H9 (cell line): ENCODE measurements at regions not wholly inside any gene's neighbourhood (a gene's known extent, or its start where the extent isn't known, plus 50 kb on each side); places are given as distances from the start of the nearest gene placed in this dataset.

Experiments used
- DNase-seq: peaks from one replicate; pipeline ENCODE4 v3.0.0-alpha.2; 2017
- H2AFZ ChIP-seq: one replicate; pipeline ENCODE4 v1.6.1; 2013; ENCODE audit warnings: mild to moderate bottlenecking, low read length, control low read depth, moderate library complexity
- H2AK5ac ChIP-seq: 2 replicates; pipeline ENCODE4 v1.6.1; 2013; ENCODE audit warnings: low read length, control low read depth, mixed read lengths; ENCODE audit not compliant: insufficient read length
- H2BK120ac ChIP-seq: one replicate; pipeline ENCODE4 v1.6.1; 2013; ENCODE audit warnings: low read depth, mild to moderate bottlenecking, low read length, control low read depth, inconsistent platforms; ENCODE audit not compliant: poor library complexity, severe bottlenecking
- H2BK12ac ChIP-seq: 2 replicates; pipeline ENCODE4 v1.6.1; 2013; ENCODE audit warnings: low read length, control low read depth, mixed read lengths, low read depth; ENCODE audit not compliant: insufficient read length
- H2BK15ac ChIP-seq: 2 replicates; pipeline ENCODE4 v1.6.1; 2013; ENCODE audit warnings: low read depth, low read length, control low read depth
- H2BK20ac ChIP-seq: one replicate; pipeline ENCODE4 v1.6.1; 2013; ENCODE audit warnings: low read depth, mild to moderate bottlenecking, low read length, control low read depth, inconsistent platforms; ENCODE audit not compliant: poor library complexity, severe bottlenecking
- H2BK5ac ChIP-seq: 2 replicates; pipeline ENCODE4 v1.6.1; 2013; ENCODE audit warnings: low read length, control low read depth, mixed read lengths; ENCODE audit not compliant: insufficient read length
- H3K14ac ChIP-seq: 2 replicates; pipeline ENCODE4 v1.6.1; 2013; ENCODE audit warnings: low read length, control low read depth; ENCODE audit not compliant: insufficient read depth
- H3K18ac ChIP-seq: 2 replicates; pipeline ENCODE4 v1.6.1; 2013; ENCODE audit warnings: low read depth, mild to moderate bottlenecking, mixed read lengths, low read length, control low read depth; ENCODE audit not compliant: insufficient read length
- H3K23ac ChIP-seq: 2 replicates; pipeline ENCODE4 v1.6.1; 2013; ENCODE audit warnings: low read length, control low read depth, mixed read lengths, low read depth; ENCODE audit not compliant: insufficient read length
- H3K23me2 ChIP-seq: 2 replicates; pipeline ENCODE4 v1.6.1; 2013; ENCODE audit warnings: low read depth, mild to moderate bottlenecking, mixed read lengths, low read length, control low read depth; ENCODE audit not compliant: insufficient read length, poor library complexity, severe bottlenecking
- H3K27ac ChIP-seq: 2 replicates; pipeline ENCODE4 v1.5.1; 2013; ENCODE audit warnings: low read length, control low read depth, mixed read lengths, low read depth; ENCODE audit not compliant: insufficient read length
- H3K27me3 ChIP-seq: 2 replicates; pipeline ENCODE4 v1.6.1; 2013; ENCODE audit warnings: low read length, control low read depth, inconsistent platforms; ENCODE audit not compliant: insufficient read depth
- H3K4ac ChIP-seq: 2 replicates; pipeline ENCODE4 v1.6.1; 2013; ENCODE audit warnings: low read depth, mild to moderate bottlenecking, control low read depth, inconsistent platforms, low read length, moderate library complexity
- H3K4me1 ChIP-seq: 2 replicates; pipeline ENCODE4 v1.6.1; 2013; ENCODE audit warnings: low read length, control low read depth, inconsistent platforms; ENCODE audit not compliant: insufficient read depth
- H3K4me2 ChIP-seq: 2 replicates; pipeline ENCODE4 v1.6.1; 2013; ENCODE audit warnings: low read length, control low read depth, mixed read lengths; ENCODE audit not compliant: insufficient read length, insufficient read depth
- H3K56ac ChIP-seq: 2 replicates; pipeline ENCODE4 v1.6.1; 2013; ENCODE audit warnings: low read depth, mild to moderate bottlenecking, mixed read lengths, low read length, control low read depth; ENCODE audit not compliant: insufficient read length
- H3K79me1 ChIP-seq: 2 replicates; pipeline ENCODE4 v1.6.1; 2013; ENCODE audit warnings: low read depth, mild to moderate bottlenecking, moderate library complexity, low read length, control low read depth, inconsistent platforms; ENCODE audit not compliant: insufficient read depth, poor library complexity, severe bottlenecking
- H3K79me2 ChIP-seq: 2 replicates; pipeline ENCODE4 v1.6.1; 2013; ENCODE audit warnings: low read length, control low read depth, inconsistent platforms; ENCODE audit not compliant: insufficient read depth
- H3K9ac ChIP-seq: 2 replicates; pipeline ENCODE4 v1.6.1; 2013; ENCODE audit warnings: low read length, control low read depth, mixed read lengths; ENCODE audit not compliant: insufficient read length; ENCODE audit errors: extremely low read depth
- H3K9me3 ChIP-seq: one replicate; pipeline ENCODE4 v1.6.1; 2013; ENCODE audit warnings: low read depth, low read length, inconsistent platforms; ENCODE audit not compliant: control insufficient read depth
- H3T11ph ChIP-seq: one replicate; pipeline ENCODE4 v1.6.1; 2013; ENCODE audit warnings: mild to moderate bottlenecking, low read length, control low read depth, inconsistent platforms
- H4K20me1 ChIP-seq: one replicate; pipeline ENCODE4 v1.6.1; 2013; ENCODE audit not compliant: control insufficient read depth, insufficient read length, insufficient read depth
- H4K5ac ChIP-seq: 2 replicates; pipeline ENCODE4 v1.6.1; 2013; ENCODE audit warnings: low read depth, mild to moderate bottlenecking, mixed read lengths, low read length, control low read depth; ENCODE audit not compliant: insufficient read length
- H4K8ac ChIP-seq: replicated peaks from 2 replicates; pipeline ENCODE4 v1.6.1; 2013; ENCODE audit warnings: low read length, control low read depth, mixed read lengths, low read depth; ENCODE audit not compliant: insufficient read length
- H4K91ac ChIP-seq: 2 replicates; pipeline ENCODE4 v1.6.1; 2013; ENCODE audit warnings: low read depth, mild to moderate bottlenecking, moderate library complexity, mixed read lengths, low read length, control low read depth; ENCODE audit not compliant: insufficient read length
- H3K27ac Mint-ChIP-seq, 3 experiments: 2 replicates in 2 of 3; 3 replicates in 1 of 3; pipeline ENCODE4 v1.8.0; 2020 to 2021; ENCODE audit warnings: mixed read lengths in 3 of 3, mild to moderate bottlenecking in 1 of 3, moderate library complexity in 1 of 3
- H3K27me3 Mint-ChIP-seq: 2 replicates; pipeline ENCODE4 v1.8.0; 2021; ENCODE audit warnings: low read depth, mild to moderate bottlenecking, moderate library complexity, mixed read lengths
- H3K36me3 Mint-ChIP-seq, 3 experiments: 2 replicates in 2 of 3; 3 replicates in 1 of 3; pipeline ENCODE4 v1.8.0; 2020 to 2021; ENCODE audit warnings: low read depth in 3 of 3, mixed read lengths in 3 of 3; ENCODE audit not compliant: insufficient read depth in 1 of 3
- H3K4me1 Mint-ChIP-seq, 2 experiments: 2 replicates each; pipeline ENCODE4 v1.8.0; 2020; ENCODE audit warnings: mixed read lengths in 2 of 2
- H3K4me3 Mint-ChIP-seq, 2 experiments: 2 replicates in 1 of 2; 3 replicates in 1 of 2; pipeline ENCODE4 v1.8.0; 2020 to 2021; ENCODE audit warnings: mild to moderate bottlenecking in 2 of 2, mixed read lengths in 2 of 2, moderate library complexity in 1 of 2
- H3K9me3 Mint-ChIP-seq, 2 experiments: 2 replicates in 1 of 2; 3 replicates in 1 of 2; pipeline ENCODE4 v1.8.0; 2020; ENCODE audit warnings: mild to moderate bottlenecking in 2 of 2, mixed read lengths in 2 of 2, moderate library complexity in 1 of 2
- WGBS: extraction: QIAGEN DNeasy Blood & Tissue Kit; methylation state at CpG from one replicate; pipeline ENCODE4 v1.1.7; 2013; ENCODE audit warnings: missing lambda C conversion rate, low lambda C conversion rate, mixed read lengths; ENCODE audit not compliant: insufficient read length; ENCODE audit errors: extremely low coverage; 5-methylcytosine and 5-hydroxymethylcytosine counted together
- TF ChIP-seq, protein P1 (sequence below): fragments of 200-600 bp; sonication (generic); conservative IDR thresholded peaks from 3 replicates; pipeline ENCODE4 v1.8.0; 2021; ENCODE audit warnings: antibody characterized with exemption, mild to moderate bottlenecking

DNA sequence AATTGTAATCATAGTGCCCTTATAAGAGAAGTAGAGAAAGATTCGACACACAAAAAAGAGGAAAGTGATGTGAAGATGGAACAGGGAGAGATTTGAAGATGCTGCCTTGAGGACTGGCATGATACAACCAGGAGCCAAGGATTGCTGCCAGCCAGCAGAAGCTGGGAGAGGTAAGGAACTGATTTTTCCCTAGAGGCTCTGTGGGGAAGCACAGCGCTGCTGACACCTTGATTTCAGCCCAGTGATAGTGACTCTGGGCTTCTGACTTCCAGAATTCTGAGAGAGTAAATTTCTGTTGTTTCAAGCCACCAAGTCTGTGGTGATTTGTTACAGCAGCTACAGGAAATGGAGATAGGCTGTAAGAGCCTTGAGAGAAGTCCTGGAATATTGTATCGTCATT lies 98.2 kb downstream of the RAB11FIP2 start:
- H3K56ac ChIP-seq = no peak overlapping the region
- no peak overlapping the region for H3T11ph ChIP-seq

More for the DNA sequence above, 98.2 kb downstream of the RAB11FIP2 start:
- no peaks in the 10 kb centered on the region for H3K9me3 ChIP-seq
- WGBS = no CpG with 5 or more reads among the region's 3 CpGs
- H3K27ac ChIP-seq = no peak overlapping the region
- Mint-ChIP-seq H3K4me1 (no peaks in the 10 kb centered on the region), H3K9me3 (no peaks in the 10 kb centered on the region), H3K27ac (no peak overlapping the region), H3K36me3 (no peaks in the 10 kb centered on the region; a peak in 1 of 7 replicates), H3K27me3 (peaks cover 5% of the 10 kb centered on the region), H3K4me3 (no peak overlapping the region)
- H3K14ac ChIP-seq = no peak overlapping the region
- no peak overlapping the region for H4K91ac ChIP-seq
- H2BK15ac ChIP-seq = no peak overlapping the region
- no peaks in the 10 kb centered on the region for H3K79me2 ChIP-seq
- H4K5ac ChIP-seq = no peak overlapping the region
- H4K8ac ChIP-seq = no peak overlapping the region
- no peak overlapping the region for H2BK5ac ChIP-seq
- H4K20me1 ChIP-seq = no peaks in the 10 kb centered on the region
- H2AFZ ChIP-seq = no peak overlapping the region
- H3K23me2 ChIP-seq = no peaks in the 10 kb centered on the region
- DNase-seq = no peak
- H3K79me1 ChIP-seq = no peaks in the 10 kb centered on the region
- no peaks in the 10 kb centered on the region for H3K4me1 ChIP-seq
- H2AK5ac ChIP-seq = no peak overlapping the region
- no peak overlapping the region for H2BK120ac ChIP-seq
- no peak overlapping the region for H3K18ac ChIP-seq
- no peak overlapping the region for H2BK12ac ChIP-seq
- H3K23ac ChIP-seq = no peak overlapping the region
- H3K4ac ChIP-seq = no peak overlapping the region
- TF ChIP-seq, protein P1, sequence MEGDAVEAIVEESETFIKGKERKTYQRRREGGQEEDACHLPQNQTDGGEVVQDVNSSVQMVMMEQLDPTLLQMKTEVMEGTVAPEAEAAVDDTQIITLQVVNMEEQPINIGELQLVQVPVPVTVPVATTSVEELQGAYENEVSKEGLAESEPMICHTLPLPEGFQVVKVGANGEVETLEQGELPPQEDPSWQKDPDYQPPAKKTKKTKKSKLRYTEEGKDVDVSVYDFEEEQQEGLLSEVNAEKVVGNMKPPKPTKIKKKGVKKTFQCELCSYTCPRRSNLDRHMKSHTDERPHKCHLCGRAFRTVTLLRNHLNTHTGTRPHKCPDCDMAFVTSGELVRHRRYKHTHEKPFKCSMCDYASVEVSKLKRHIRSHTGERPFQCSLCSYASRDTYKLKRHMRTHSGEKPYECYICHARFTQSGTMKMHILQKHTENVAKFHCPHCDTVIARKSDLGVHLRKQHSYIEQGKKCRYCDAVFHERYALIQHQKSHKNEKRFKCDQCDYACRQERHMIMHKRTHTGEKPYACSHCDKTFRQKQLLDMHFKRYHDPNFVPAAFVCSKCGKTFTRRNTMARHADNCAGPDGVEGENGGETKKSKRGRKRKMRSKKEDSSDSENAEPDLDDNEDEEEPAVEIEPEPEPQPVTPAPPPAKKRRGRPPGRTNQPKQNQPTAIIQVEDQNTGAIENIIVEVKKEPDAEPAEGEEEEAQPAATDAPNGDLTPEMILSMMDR = peak; percentile 49
- H3K4me2 ChIP-seq = no peak overlapping the region
- no peak overlapping the region for H3K9ac ChIP-seq
- no peak overlapping the region for H2BK20ac ChIP-seq
- H3K27me3 ChIP-seq = no peaks in the 10 kb centered on the region
